ENCODE measurements at regions not wholly inside any gene's neighbourhood (a gene's known extent, or its start where the extent isn't known, plus 50 kb on each side); places are given as distances from the start of the nearest gene placed in this dataset.

DNA sequence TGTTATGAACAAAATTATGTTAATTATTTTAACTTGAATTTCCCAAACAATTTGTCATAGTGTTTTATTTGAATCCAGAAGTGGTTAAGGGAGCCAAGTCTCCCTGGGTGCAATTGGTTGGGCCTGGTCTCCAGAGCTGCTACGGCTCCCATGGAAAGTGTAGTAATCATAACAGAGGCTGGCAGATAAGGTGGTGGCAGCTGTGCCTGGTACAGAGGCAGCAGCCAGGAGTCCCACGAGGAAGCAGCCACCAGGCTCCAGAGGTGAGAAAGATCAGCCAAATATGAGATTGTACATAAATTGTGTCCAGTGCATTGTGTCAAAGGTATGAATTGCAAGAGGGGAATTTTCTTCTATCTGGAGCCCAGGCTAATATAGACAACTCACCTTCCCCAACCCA, 368.9 kb upstream of the PTBP2 start:
- ATAC-seq (no peak), FAIRE-seq (no peak), DNase-seq (ENCODE audit: low spot score) (no peak)
- BruUV-seq (replicated peaks): no TSS peak
- Histone ChIP-seq H3K36me3 (replicated peaks in 1 of 2; ENCODE audit: control insufficient read depth in 1 of 2, insufficient read depth in 2 of 2, low read length in 2 of 2) (no peaks in the 10 kb centered on the region), H3K27ac (ENCODE audit: extremely low read length, insufficient read depth, low read length) (no peak overlapping the region), H3K9ac (ENCODE audit: insufficient read depth, low read depth, low read length) (no peak overlapping the region), H3K9me3 (ENCODE audit: low read length) (no peaks in the 10 kb centered on the region), H4K20me1 (ENCODE audit: insufficient read depth, low read length) (no peaks in the 10 kb centered on the region), H3K4me2 (ENCODE audit: low read depth, low read length) (no peak overlapping the region), H2AFZ (ENCODE audit: low read length) (no peak overlapping the region), H3K4me3 (replicated peaks in 1 of 3; ENCODE audit: insufficient read depth in 1 of 3, low read depth in 2 of 3, low read length in 3 of 3) (no peak overlapping the region), H3K4me1 (ENCODE audit: insufficient read depth, low read length) (no peaks in the 10 kb centered on the region), H3K27me3 (ENCODE audit: control insufficient read depth in 1 of 2, insufficient read depth in 2 of 2, low read length in 2 of 2) (no peaks in the 10 kb centered on the region; a peak in 1 of 5 replicates), H3K79me2 (ENCODE audit: insufficient read depth, low read length) (no peaks in the 10 kb centered on the region)
- POLR2A ChIA-PET: no interaction called here
- in situ Hi-C loops (cut with HindIII; ENCODE audit: extremely low pct_ligation_motif_present, low pct_unique_long_range_greater_than_20kb): no loop called here
- CTCF ChIA-PET (ENCODE audit: low intra/inter-chr PET ratio, low total read pairs): no interaction called here
- TF ChIP-seq SRSF1 (optimal IDR thresholded peaks at IDR 0.05; ENCODE audit: low read depth, low read length): no peak
- 3% methylated on average over 2 of the region's 2 CpGs for WGBS (ENCODE audit: low lambda C conversion rate)
- intact Hi-C loops (cut with micrococcal nuclease; ENCODE audit: unreplicated experiment): no loop called here

DNA sequence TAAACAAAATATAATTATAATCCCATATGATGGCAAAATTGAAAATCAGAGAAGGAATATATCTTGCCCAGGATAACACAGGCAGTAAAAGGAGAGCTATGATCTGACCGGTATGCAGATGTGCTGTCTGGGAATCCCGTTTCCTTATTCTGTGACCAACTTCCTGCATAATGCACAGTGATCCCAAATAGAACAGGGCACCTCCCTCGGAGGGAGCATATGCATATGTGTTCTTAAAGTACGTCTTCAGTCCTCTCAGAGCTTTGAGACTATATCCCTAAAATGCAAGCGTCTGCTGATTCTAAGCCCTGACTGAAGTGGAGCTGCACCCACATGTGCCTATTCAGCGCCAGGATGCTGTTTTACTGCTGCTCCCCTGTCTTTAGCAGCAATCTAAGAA, 366.1 kb upstream of the PTBP2 start:
- no peak overlapping the region for H3K27ac ChIP-seq (ENCODE audit: extremely low read length, insufficient read depth, low read length)
- POLR2A ChIA-PET: no interaction called here
- H3K9ac ChIP-seq (ENCODE audit: insufficient read depth, low read depth, low read length): no peak overlapping the region
- H3K27me3 ChIP-seq (ENCODE audit: control insufficient read depth in 1 of 2, insufficient read depth in 2 of 2, low read length in 2 of 2): no peaks in the 10 kb centered on the region; a peak in 1 of 5 replicates
- no peaks in the 10 kb centered on the region for H3K36me3 ChIP-seq (replicated peaks in 1 of 2; ENCODE audit: control insufficient read depth in 1 of 2, insufficient read depth in 2 of 2, low read length in 2 of 2)
- no peak overlapping the region for H2AFZ ChIP-seq (ENCODE audit: low read length)
- no TSS peak for BruUV-seq (replicated peaks)
- no peak overlapping the region for H3K4me3 ChIP-seq (replicated peaks in 1 of 3; ENCODE audit: insufficient read depth in 1 of 3, low read depth in 2 of 3, low read length in 3 of 3)
- no peaks in the 10 kb centered on the region for H3K9me3 ChIP-seq (ENCODE audit: low read length)
- intact Hi-C loops (cut with micrococcal nuclease; ENCODE audit: unreplicated experiment): no loop called here
- in situ Hi-C loops (cut with HindIII; ENCODE audit: extremely low pct_ligation_motif_present, low pct_unique_long_range_greater_than_20kb): no loop called here
- FAIRE-seq (no peak), ATAC-seq (no peak), DNase-seq (ENCODE audit: low spot score) (no peak)
- no peaks in the 10 kb centered on the region for H3K4me1 ChIP-seq (ENCODE audit: insufficient read depth, low read length)
- H4K20me1 ChIP-seq (ENCODE audit: insufficient read depth, low read length): no peaks in the 10 kb centered on the region
- WGBS (ENCODE audit: low lambda C conversion rate): 17% methylated on average over 6 of the region's 6 CpGs
- H3K4me2 ChIP-seq (ENCODE audit: low read depth, low read length): no peak overlapping the region
- H3K79me2 ChIP-seq (ENCODE audit: insufficient read depth, low read length): no peaks in the 10 kb centered on the region
- CTCF ChIA-PET (ENCODE audit: low intra/inter-chr PET ratio, low total read pairs): no interaction called here
- TF ChIP-seq ZNF891 (CRISPR knock-in tag; IDR thresholded peaks at IDR 0.05) (no peak), SRY (CRISPR knock-in tag; IDR thresholded peaks at IDR 0.05) (no peak), NR2F2 (IDR thresholded peaks at IDR 0.05; ENCODE audit: borderline replicate concordance, low read depth) (no peak), THAP11 (CRISPR knock-in tag; IDR thresholded peaks at IDR 0.05) (no peak), TEAD2 (CRISPR knock-in tag; IDR thresholded peaks at IDR 0.05) (no peak), RAD51 (IDR thresholded peaks at IDR 0.05; ENCODE audit: borderline replicate concordance) (no peak), MAZ (IDR thresholded peaks at IDR 0.05; ENCODE audit: borderline replicate concordance, low read depth, low read length) (no peak), MAZ (CRISPR knock-in tag; IDR thresholded peaks at IDR 0.05; ENCODE audit: low read depth) (no peak)
- TF ChIP-seq, protein P1, sequence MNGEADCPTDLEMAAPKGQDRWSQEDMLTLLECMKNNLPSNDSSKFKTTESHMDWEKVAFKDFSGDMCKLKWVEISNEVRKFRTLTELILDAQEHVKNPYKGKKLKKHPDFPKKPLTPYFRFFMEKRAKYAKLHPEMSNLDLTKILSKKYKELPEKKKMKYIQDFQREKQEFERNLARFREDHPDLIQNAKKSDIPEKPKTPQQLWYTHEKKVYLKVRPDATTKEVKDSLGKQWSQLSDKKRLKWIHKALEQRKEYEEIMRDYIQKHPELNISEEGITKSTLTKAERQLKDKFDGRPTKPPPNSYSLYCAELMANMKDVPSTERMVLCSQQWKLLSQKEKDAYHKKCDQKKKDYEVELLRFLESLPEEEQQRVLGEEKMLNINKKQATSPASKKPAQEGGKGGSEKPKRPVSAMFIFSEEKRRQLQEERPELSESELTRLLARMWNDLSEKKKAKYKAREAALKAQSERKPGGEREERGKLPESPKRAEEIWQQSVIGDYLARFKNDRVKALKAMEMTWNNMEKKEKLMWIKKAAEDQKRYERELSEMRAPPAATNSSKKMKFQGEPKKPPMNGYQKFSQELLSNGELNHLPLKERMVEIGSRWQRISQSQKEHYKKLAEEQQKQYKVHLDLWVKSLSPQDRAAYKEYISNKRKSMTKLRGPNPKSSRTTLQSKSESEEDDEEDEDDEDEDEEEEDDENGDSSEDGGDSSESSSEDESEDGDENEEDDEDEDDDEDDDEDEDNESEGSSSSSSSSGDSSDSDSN (CRISPR knock-in tag; IDR thresholded peaks at IDR 0.05): no peak
- TF ChIP-seq, protein P2, sequence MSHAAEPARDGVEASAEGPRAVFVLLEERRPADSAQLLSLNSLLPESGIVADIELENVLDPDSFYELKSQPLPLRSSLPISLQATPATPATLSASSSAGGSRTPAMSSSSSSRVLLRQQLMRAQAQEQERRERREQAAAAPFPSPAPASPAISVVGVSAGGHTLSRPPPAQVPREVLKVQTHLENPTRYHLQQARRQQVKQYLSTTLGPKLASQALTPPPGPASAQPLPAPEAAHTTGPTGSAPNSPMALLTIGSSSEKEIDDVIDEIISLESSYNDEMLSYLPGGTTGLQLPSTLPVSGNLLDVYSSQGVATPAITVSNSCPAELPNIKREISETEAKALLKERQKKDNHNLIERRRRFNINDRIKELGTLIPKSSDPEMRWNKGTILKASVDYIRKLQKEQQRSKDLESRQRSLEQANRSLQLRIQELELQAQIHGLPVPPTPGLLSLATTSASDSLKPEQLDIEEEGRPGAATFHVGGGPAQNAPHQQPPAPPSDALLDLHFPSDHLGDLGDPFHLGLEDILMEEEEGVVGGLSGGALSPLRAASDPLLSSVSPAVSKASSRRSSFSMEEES (CRISPR knock-in tag; IDR thresholded peaks at IDR 0.05): no peak
- TF ChIP-seq, protein P3, sequence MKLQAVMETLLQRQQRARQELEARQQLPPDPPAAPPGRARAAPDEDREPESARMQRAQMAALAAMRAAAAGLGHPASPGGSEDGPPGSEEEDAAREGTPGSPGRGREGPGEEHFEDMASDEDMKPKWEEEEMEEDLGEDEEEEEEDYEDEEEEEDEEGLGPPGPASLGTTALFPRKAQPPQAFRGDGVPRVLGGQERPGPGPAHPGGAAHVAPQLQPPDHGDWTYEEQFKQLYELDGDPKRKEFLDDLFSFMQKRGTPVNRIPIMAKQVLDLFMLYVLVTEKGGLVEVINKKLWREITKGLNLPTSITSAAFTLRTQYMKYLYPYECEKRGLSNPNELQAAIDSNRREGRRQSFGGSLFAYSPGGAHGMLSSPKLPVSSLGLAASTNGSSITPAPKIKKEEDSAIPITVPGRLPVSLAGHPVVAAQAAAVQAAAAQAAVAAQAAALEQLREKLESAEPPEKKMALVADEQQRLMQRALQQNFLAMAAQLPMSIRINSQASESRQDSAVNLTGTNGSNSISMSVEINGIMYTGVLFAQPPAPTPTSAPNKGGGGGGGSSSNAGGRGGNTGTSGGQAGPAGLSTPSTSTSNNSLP (IDR thresholded peaks at IDR 0.05; ENCODE audit: low read depth, low read length): no peak
- TF ChIP-seq, protein P4, sequence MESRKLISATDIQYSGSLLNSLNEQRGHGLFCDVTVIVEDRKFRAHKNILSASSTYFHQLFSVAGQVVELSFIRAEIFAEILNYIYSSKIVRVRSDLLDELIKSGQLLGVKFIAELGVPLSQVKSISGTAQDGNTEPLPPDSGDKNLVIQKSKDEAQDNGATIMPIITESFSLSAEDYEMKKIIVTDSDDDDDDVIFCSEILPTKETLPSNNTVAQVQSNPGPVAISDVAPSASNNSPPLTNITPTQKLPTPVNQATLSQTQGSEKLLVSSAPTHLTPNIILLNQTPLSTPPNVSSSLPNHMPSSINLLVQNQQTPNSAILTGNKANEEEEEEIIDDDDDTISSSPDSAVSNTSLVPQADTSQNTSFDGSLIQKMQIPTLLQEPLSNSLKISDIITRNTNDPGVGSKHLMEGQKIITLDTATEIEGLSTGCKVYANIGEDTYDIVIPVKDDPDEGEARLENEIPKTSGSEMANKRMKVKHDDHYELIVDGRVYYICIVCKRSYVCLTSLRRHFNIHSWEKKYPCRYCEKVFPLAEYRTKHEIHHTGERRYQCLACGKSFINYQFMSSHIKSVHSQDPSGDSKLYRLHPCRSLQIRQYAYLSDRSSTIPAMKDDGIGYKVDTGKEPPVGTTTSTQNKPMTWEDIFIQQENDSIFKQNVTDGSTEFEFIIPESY (CRISPR knock-in tag; IDR thresholded peaks at IDR 0.05): no peak
